Stimulated activated naive B cell treated with anti-CD40 and anti-IgM and Interleukin-4, amounts not matched to agents 10 μg/mL and 1 μg/mL and 100 μg/mL, for 72 hours (primary cell): ENCODE measurements at regions not wholly inside any gene's neighbourhood (a gene's known extent, or its start where the extent isn't known, plus 50 kb on each side); places are given as distances from the start of the nearest gene placed in this dataset.
"Not testable (repeated sequence)": the region's sequence is repeated elsewhere in the genome, so short reads cannot be mapped to it uniquely, and the experiment has no call there.

Experiments used
- ATAC-seq, 2 donors: fragments of 150-1000 bp; cut with Tn5 transposase; replicated peaks; 2 replicates each; pipeline ENCODE4 v1.10.0; 2021; ENCODE audit warnings: moderate library complexity in 1 of 2
- DNase-seq: peaks from one replicate; pipeline ENCODE4 v3.0.0; 2021
- H3K27ac Mint-ChIP-seq: one replicate; pipeline ENCODE4 v1.8.0; 2022; ENCODE audit warnings: mild to moderate bottlenecking, mixed read lengths
- H3K27me3 Mint-ChIP-seq, 2 donors: one replicate each; pipeline ENCODE4 v1.8.0; 2022; ENCODE audit warnings: mixed read lengths in 2 of 2
- H3K36me3 Mint-ChIP-seq, 2 donors: one replicate each; pipeline ENCODE4 v1.8.0; 2022; ENCODE audit warnings: mixed read lengths in 2 of 2, mild to moderate bottlenecking in 1 of 2
- H3K4me1 Mint-ChIP-seq, 2 donors: one replicate each; pipeline ENCODE4 v1.8.0; 2022; ENCODE audit warnings: mixed read lengths in 2 of 2, mild to moderate bottlenecking in 1 of 2
- H3K4me3 Mint-ChIP-seq, 2 donors: one replicate each; pipeline ENCODE4 v1.8.0; 2022; ENCODE audit warnings: mild to moderate bottlenecking in 2 of 2, mixed read lengths in 2 of 2, moderate library complexity in 1 of 2
- H3K9me3 Mint-ChIP-seq, 2 donors: one replicate each; pipeline ENCODE4 v1.8.0; 2022; ENCODE audit warnings: mixed read lengths in 2 of 2, mild to moderate bottlenecking in 1 of 2

DNA sequence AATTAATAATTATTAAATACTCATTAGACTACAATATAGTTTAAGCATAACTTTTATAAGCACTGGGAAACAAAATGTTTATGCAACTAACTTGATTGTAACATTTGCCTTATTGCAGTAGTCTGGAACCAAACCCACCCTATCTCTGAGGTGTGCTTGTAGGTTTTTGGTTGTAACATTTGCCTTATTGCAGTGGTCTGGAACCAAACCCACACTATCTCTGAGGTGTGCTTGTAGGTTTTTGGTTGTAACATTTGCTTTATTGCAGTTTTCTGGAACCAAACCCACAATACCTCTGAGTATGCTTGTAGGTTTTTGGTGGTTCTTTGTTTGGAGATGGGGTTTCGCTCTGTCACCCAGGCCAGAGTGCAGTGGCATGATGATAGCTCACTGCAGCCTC is 1376.4 kb upstream of the DEFB115 start:
- not testable (repeated sequence) for H3K27ac Mint-ChIP-seq, ATAC-seq, DNase-seq, H3K4me1 Mint-ChIP-seq, H3K4me3 Mint-ChIP-seq, H3K27me3 Mint-ChIP-seq
- peaks cover 2 to 14% of the 10 kb centered on the region in 2 donors for H3K36me3 Mint-ChIP-seq
- peaks cover 26 to 27% of the 10 kb centered on the region in 2 donors for H3K9me3 Mint-ChIP-seq

DNA sequence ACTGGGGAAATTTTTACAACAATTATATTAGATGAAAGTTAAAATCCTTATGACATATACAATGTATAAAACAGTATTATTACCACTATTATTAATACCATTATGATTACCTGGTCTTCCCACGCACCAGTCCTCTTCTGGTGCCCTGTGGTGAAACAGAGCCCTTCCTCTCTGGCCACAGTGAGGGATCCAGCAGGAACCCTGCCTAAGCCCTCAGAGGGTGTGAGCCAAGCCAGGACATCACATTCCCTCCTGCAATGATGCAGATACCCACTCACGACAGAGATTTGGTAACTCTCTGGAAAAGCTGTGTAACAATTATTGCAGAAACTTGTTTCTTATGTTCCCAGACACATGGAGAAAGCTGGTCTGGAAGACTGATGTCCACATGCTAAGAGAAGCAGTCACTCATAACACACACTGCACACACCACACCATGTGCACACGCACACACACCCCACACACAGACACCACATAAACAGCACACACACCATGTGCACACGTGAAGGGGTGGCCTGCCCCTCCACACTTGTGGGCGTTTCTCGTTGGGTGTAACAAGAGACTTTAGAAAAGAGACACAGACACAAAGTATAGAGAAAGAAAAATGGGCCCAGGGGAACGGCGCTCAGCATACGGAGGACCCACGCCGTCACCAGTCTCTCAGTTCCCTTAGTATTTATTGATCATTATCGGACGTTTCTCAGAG is 1373.8 kb upstream of the DEFB115 start:
- H3K4me3 Mint-ChIP-seq, H3K36me3 Mint-ChIP-seq, DNase-seq, H3K4me1 Mint-ChIP-seq, H3K27ac Mint-ChIP-seq, H3K27me3 Mint-ChIP-seq, ATAC-seq: not testable (repeated sequence)
- peaks cover 29 to 32% of the 10 kb centered on the region in 2 donors for H3K9me3 Mint-ChIP-seq

DNA sequence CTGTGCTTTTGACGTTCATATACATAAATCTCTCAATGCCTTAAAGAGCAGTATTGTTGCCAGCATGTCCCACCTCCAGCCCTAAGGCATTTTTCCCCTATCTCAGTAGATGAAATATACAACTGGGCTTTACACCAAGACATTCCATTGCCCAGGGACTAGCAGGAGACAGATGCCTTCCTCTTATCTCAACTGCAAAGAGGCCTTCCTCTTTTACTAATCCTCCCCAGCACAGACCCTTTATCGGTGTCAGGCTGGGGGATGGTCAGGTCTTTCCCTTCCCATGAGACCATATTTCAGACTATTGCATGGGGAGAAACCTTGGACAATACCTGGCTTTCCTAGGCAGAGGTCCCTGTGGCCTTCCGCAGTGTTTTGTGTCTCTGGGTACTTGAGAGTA is 1373.1 kb upstream of the DEFB115 start:
- DNase-seq, H3K27me3 Mint-ChIP-seq, H3K27ac Mint-ChIP-seq, H3K4me1 Mint-ChIP-seq, H3K36me3 Mint-ChIP-seq, H3K4me3 Mint-ChIP-seq, ATAC-seq: not testable (repeated sequence)
- H3K9me3 Mint-ChIP-seq, result peaks cover 25 to 28% of the 10 kb centered on the region in 2 donors

DNA sequence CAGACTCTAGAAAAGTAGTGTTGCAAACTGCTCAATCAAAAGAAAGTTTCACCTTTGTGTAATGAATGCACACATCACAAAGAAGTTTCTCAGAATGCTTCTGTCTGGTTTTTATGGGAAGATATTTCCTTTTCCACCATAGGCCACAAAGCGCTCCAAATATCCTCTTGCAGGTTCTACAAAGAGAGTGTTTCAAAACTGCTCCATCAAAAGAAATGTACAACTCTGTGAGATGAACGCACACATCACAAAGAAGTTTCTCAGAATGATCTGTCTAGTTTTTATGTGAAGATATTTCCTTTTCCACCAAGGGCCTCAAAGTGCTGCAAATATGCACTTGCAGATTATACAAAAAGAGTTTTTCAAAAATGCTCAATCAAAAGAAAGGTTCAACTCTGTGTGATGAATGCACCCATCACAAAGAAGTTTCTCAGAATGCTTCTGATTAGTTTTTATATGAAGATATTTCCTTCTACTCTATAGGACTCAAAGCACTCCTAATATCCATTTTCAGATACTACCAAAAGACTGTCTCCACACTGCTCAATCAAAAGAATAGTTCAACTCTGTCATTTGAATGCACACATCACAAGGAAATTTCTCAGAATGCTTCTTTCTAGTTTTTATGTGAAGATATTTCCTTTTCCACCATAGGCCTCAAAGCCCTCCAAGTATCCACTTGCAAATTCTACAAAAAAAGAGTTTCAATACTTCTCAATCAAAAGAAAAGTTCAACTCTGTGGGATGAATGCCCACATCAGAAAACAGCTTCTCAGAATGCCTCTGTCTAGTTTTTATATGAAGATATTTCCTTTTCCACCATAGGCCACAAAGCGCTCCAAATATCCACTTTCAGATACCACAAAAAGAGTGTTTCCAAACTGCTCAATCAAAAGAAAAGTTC is 1371.9 kb upstream of the DEFB115 start:
- not testable (repeated sequence) for H3K36me3 Mint-ChIP-seq, DNase-seq, H3K4me1 Mint-ChIP-seq, H3K27me3 Mint-ChIP-seq, H3K4me3 Mint-ChIP-seq, H3K27ac Mint-ChIP-seq
- H3K9me3 Mint-ChIP-seq, result peaks cover 25 to 28% of the 10 kb centered on the region in 2 donors
- ATAC-seq, result peak in 1 of 2 donors; percentile 25

DNA sequence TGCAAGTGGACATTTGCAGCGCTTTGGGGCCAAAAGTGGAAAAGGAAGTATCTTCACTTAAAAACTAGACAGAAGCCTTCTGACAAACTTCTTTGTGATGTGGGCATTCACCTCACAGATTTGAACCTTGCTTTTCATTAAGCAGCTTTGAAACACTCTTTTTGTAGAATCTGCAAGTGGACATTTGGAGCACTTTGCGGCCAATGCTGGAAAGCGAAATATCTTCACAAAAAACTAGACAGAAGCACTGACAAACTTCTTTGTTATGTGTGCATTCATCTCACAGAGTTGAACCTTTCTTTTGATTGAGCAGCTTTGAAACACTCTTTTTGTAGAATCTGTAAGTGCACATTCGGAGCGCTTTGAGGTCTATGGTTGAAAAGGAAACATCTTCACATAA is 1365.9 kb upstream of the DEFB115 start:
- H3K9me3 Mint-ChIP-seq, result peaks cover 12 to 14% of the 10 kb centered on the region in 2 donors
- not testable (repeated sequence) for H3K4me1 Mint-ChIP-seq, DNase-seq, ATAC-seq, H3K27me3 Mint-ChIP-seq, H3K36me3 Mint-ChIP-seq, H3K4me3 Mint-ChIP-seq, H3K27ac Mint-ChIP-seq
